H9 (cell line): ENCODE measurements at regions not wholly inside any gene's neighbourhood (a gene's known extent, or its start where the extent isn't known, plus 50 kb on each side); places are given as distances from the start of the nearest gene placed in this dataset.
"Not testable (repeated sequence)": the region's sequence is repeated elsewhere in the genome, so short reads cannot be mapped to it uniquely, and the experiment has no call there.

Source experiments
- DNase-seq: peaks from one replicate; pipeline ENCODE4 v3.0.0-alpha.2; 2017
- H2AFZ ChIP-seq: one replicate; pipeline ENCODE4 v1.6.1; 2013; ENCODE audit warnings: mild to moderate bottlenecking, low read length, control low read depth, moderate library complexity
- H2AK5ac ChIP-seq: 2 replicates; pipeline ENCODE4 v1.6.1; 2013; ENCODE audit warnings: low read length, control low read depth, mixed read lengths; ENCODE audit not compliant: insufficient read length
- H2BK120ac ChIP-seq: one replicate; pipeline ENCODE4 v1.6.1; 2013; ENCODE audit warnings: low read depth, mild to moderate bottlenecking, low read length, control low read depth, inconsistent platforms; ENCODE audit not compliant: poor library complexity, severe bottlenecking
- H2BK12ac ChIP-seq: 2 replicates; pipeline ENCODE4 v1.6.1; 2013; ENCODE audit warnings: low read length, control low read depth, mixed read lengths, low read depth; ENCODE audit not compliant: insufficient read length
- H2BK15ac ChIP-seq: 2 replicates; pipeline ENCODE4 v1.6.1; 2013; ENCODE audit warnings: low read depth, low read length, control low read depth
- H2BK20ac ChIP-seq: one replicate; pipeline ENCODE4 v1.6.1; 2013; ENCODE audit warnings: low read depth, mild to moderate bottlenecking, low read length, control low read depth, inconsistent platforms; ENCODE audit not compliant: poor library complexity, severe bottlenecking
- H2BK5ac ChIP-seq: 2 replicates; pipeline ENCODE4 v1.6.1; 2013; ENCODE audit warnings: low read length, control low read depth, mixed read lengths; ENCODE audit not compliant: insufficient read length
- H3K14ac ChIP-seq: 2 replicates; pipeline ENCODE4 v1.6.1; 2013; ENCODE audit warnings: low read length, control low read depth; ENCODE audit not compliant: insufficient read depth
- H3K18ac ChIP-seq: 2 replicates; pipeline ENCODE4 v1.6.1; 2013; ENCODE audit warnings: low read depth, mild to moderate bottlenecking, mixed read lengths, low read length, control low read depth; ENCODE audit not compliant: insufficient read length
- H3K23ac ChIP-seq: 2 replicates; pipeline ENCODE4 v1.6.1; 2013; ENCODE audit warnings: low read length, control low read depth, mixed read lengths, low read depth; ENCODE audit not compliant: insufficient read length
- H3K23me2 ChIP-seq: 2 replicates; pipeline ENCODE4 v1.6.1; 2013; ENCODE audit warnings: low read depth, mild to moderate bottlenecking, mixed read lengths, low read length, control low read depth; ENCODE audit not compliant: insufficient read length, poor library complexity, severe bottlenecking
- H3K27ac ChIP-seq: 2 replicates; pipeline ENCODE4 v1.5.1; 2013; ENCODE audit warnings: low read length, control low read depth, mixed read lengths, low read depth; ENCODE audit not compliant: insufficient read length
- H3K27me3 ChIP-seq: 2 replicates; pipeline ENCODE4 v1.6.1; 2013; ENCODE audit warnings: low read length, control low read depth, inconsistent platforms; ENCODE audit not compliant: insufficient read depth
- H3K4ac ChIP-seq: 2 replicates; pipeline ENCODE4 v1.6.1; 2013; ENCODE audit warnings: low read depth, mild to moderate bottlenecking, control low read depth, inconsistent platforms, low read length, moderate library complexity
- H3K4me1 ChIP-seq: 2 replicates; pipeline ENCODE4 v1.6.1; 2013; ENCODE audit warnings: low read length, control low read depth, inconsistent platforms; ENCODE audit not compliant: insufficient read depth
- H3K4me2 ChIP-seq: 2 replicates; pipeline ENCODE4 v1.6.1; 2013; ENCODE audit warnings: low read length, control low read depth, mixed read lengths; ENCODE audit not compliant: insufficient read length, insufficient read depth
- H3K56ac ChIP-seq: 2 replicates; pipeline ENCODE4 v1.6.1; 2013; ENCODE audit warnings: low read depth, mild to moderate bottlenecking, mixed read lengths, low read length, control low read depth; ENCODE audit not compliant: insufficient read length
- H3K79me1 ChIP-seq: 2 replicates; pipeline ENCODE4 v1.6.1; 2013; ENCODE audit warnings: low read depth, mild to moderate bottlenecking, moderate library complexity, low read length, control low read depth, inconsistent platforms; ENCODE audit not compliant: insufficient read depth, poor library complexity, severe bottlenecking
- H3K79me2 ChIP-seq: 2 replicates; pipeline ENCODE4 v1.6.1; 2013; ENCODE audit warnings: low read length, control low read depth, inconsistent platforms; ENCODE audit not compliant: insufficient read depth
- H3K9ac ChIP-seq: 2 replicates; pipeline ENCODE4 v1.6.1; 2013; ENCODE audit warnings: low read length, control low read depth, mixed read lengths; ENCODE audit not compliant: insufficient read length; ENCODE audit errors: extremely low read depth
- H3K9me3 ChIP-seq: one replicate; pipeline ENCODE4 v1.6.1; 2013; ENCODE audit warnings: low read depth, low read length, inconsistent platforms; ENCODE audit not compliant: control insufficient read depth
- H3T11ph ChIP-seq: one replicate; pipeline ENCODE4 v1.6.1; 2013; ENCODE audit warnings: mild to moderate bottlenecking, low read length, control low read depth, inconsistent platforms
- H4K20me1 ChIP-seq: one replicate; pipeline ENCODE4 v1.6.1; 2013; ENCODE audit not compliant: control insufficient read depth, insufficient read length, insufficient read depth
- H4K5ac ChIP-seq: 2 replicates; pipeline ENCODE4 v1.6.1; 2013; ENCODE audit warnings: low read depth, mild to moderate bottlenecking, mixed read lengths, low read length, control low read depth; ENCODE audit not compliant: insufficient read length
- H4K8ac ChIP-seq: replicated peaks from 2 replicates; pipeline ENCODE4 v1.6.1; 2013; ENCODE audit warnings: low read length, control low read depth, mixed read lengths, low read depth; ENCODE audit not compliant: insufficient read length
- H4K91ac ChIP-seq: 2 replicates; pipeline ENCODE4 v1.6.1; 2013; ENCODE audit warnings: low read depth, mild to moderate bottlenecking, moderate library complexity, mixed read lengths, low read length, control low read depth; ENCODE audit not compliant: insufficient read length
- H3K27ac Mint-ChIP-seq, 3 experiments: 2 replicates in 2 of 3; 3 replicates in 1 of 3; pipeline ENCODE4 v1.8.0; 2020 to 2021; ENCODE audit warnings: mixed read lengths in 3 of 3, mild to moderate bottlenecking in 1 of 3, moderate library complexity in 1 of 3
- H3K27me3 Mint-ChIP-seq: 2 replicates; pipeline ENCODE4 v1.8.0; 2021; ENCODE audit warnings: low read depth, mild to moderate bottlenecking, moderate library complexity, mixed read lengths
- H3K36me3 Mint-ChIP-seq, 3 experiments: 2 replicates in 2 of 3; 3 replicates in 1 of 3; pipeline ENCODE4 v1.8.0; 2020 to 2021; ENCODE audit warnings: low read depth in 3 of 3, mixed read lengths in 3 of 3; ENCODE audit not compliant: insufficient read depth in 1 of 3
- H3K4me1 Mint-ChIP-seq, 2 experiments: 2 replicates each; pipeline ENCODE4 v1.8.0; 2020; ENCODE audit warnings: mixed read lengths in 2 of 2
- H3K4me3 Mint-ChIP-seq, 2 experiments: 2 replicates in 1 of 2; 3 replicates in 1 of 2; pipeline ENCODE4 v1.8.0; 2020 to 2021; ENCODE audit warnings: mild to moderate bottlenecking in 2 of 2, mixed read lengths in 2 of 2, moderate library complexity in 1 of 2
- H3K9me3 Mint-ChIP-seq, 2 experiments: 2 replicates in 1 of 2; 3 replicates in 1 of 2; pipeline ENCODE4 v1.8.0; 2020; ENCODE audit warnings: mild to moderate bottlenecking in 2 of 2, mixed read lengths in 2 of 2, moderate library complexity in 1 of 2
- WGBS: extraction: QIAGEN DNeasy Blood & Tissue Kit; methylation state at CpG from one replicate; pipeline ENCODE4 v1.1.7; 2013; ENCODE audit warnings: missing lambda C conversion rate, low lambda C conversion rate, mixed read lengths; ENCODE audit not compliant: insufficient read length; ENCODE audit errors: extremely low coverage; 5-methylcytosine and 5-hydroxymethylcytosine counted together

DNA sequence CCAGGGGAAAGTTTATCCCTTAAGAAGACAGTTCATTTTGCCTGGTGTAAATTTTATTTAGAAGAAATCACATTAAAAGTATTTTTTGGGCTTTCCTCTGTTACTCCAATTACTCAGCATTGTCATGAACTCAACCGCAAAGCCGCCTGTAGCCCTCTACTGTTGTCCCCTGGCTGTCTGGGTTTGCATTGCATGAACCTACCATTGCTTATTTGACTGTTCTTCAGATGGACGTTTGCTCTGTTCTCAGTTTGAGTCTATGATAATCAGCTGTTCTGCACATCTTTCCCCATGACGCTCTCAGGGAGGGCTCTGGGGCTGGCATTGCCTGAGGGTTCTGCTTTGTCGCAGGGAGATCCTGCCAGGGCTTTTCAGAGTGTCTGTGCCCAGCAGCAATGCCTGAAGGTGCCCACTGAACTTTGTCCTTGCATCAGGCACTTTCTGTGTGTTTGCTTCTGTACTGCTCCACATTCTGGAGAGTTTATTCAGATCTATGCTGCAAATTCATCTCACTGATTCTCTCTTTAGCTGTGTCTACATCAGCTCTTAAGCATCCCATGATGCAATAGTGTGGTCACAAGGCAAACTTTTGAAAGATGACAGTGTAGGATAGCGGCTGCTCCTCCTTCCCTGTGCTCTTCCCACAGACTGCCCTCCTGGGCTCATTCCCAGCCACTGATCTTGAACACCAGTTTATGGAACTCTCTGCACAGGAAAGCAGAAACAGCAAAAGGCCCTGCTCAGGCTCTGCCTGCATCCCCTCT, 370.8 kb downstream of the TMEM121 start:
- not testable (repeated sequence) for H4K5ac ChIP-seq, H2BK15ac ChIP-seq, H2BK5ac ChIP-seq, H3K4me2 ChIP-seq, H2AFZ ChIP-seq, H3K14ac ChIP-seq, DNase-seq, H3K4me3 Mint-ChIP-seq, H3K79me2 ChIP-seq, H3K23me2 ChIP-seq, H3K27ac ChIP-seq, H3K4me1 Mint-ChIP-seq, H3K23ac ChIP-seq, H3K79me1 ChIP-seq, H2BK12ac ChIP-seq, H3K27me3 ChIP-seq, H3K27ac Mint-ChIP-seq, H3K9ac ChIP-seq, H2BK120ac ChIP-seq, H2BK20ac ChIP-seq, H3K4ac ChIP-seq, H3K18ac ChIP-seq, H3T11ph ChIP-seq, H3K27me3 Mint-ChIP-seq, H3K56ac ChIP-seq, H4K91ac ChIP-seq, H4K20me1 ChIP-seq, H4K8ac ChIP-seq, H3K4me1 ChIP-seq, H2AK5ac ChIP-seq
- Mint-ChIP-seq H3K36me3 (peaks cover 0 to 19% (median 5%) of the 10 kb centered on the region in 3 experiments; a peak in 5 of 7 replicates), H3K9me3 (peaks cover 75 to 89% of the 10 kb centered on the region in 2 experiments)
- WGBS = no CpG with 5 or more reads among the region's 6 CpGs
- peaks cover 77% of the 10 kb centered on the region for H3K9me3 ChIP-seq
